ENCODE measurements at regions not wholly inside any gene's neighbourhood (a gene's known extent, or its start where the extent isn't known, plus 50 kb on each side); places are given as distances from the start of the nearest gene placed in this dataset.

DNA sequence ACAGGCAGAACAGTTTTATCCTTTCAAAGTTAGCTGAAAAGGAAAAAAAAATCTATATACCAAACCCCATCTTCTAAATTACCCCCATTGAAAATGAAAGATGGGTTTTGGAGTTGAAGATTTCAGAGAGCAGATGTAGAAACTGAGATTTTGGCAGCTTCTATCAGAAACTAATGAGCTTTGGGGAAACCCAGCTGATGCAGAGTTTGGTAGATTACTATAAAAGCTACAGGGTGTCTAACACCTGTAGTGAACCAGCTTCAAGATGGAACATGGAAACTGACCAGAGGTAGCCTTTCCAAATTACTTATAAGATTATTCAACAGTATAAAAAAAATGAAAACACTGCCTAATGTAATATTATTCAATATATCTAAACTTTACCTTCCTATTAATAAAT lies 583.1 kb downstream of the XIRP2 start:
- DNase-seq (ENCODE audit: low read depth in 2 of 3, low spot score in 2 of 3), result no peak

DNA sequence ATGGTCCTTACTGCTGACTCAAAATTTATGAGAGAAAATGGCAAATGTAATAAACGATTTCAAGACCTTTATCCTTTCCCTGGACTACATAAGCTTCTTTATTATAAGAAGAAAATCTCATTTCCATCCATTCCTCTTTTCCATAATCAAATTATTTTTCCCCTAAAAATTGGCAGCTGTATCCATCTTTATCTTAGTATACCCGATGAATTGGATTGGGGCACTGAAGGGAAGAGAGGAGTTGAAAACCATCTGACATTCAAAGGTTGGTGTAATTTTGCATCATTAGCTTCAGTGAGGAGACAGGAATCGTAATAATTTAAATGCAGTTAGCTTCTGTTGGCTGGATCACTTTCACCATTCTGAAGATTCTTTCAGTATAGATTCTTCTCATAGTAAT lies 574.1 kb downstream of the XIRP2 start:
- DNase-seq (ENCODE audit: low read depth in 2 of 3, low spot score in 2 of 3), result no peak

DNA sequence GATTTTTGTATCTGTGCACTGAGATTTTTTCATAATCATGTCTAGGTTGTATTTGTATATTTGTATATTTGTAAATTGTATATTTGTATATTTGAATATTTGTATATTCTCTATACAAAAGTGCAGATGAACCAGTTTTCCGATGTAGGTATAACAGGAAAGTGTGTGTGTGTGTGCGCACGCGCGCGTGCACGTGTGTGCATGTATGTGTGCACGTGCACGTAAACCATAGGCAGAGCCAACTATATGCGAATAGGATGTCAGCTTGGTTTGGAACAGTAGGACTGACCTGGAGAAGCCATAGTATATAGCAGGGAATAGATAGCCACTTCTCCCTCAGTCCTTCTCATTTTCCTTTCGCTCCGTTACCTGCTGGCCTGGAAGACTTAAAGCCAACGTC lies 565.8 kb downstream of the XIRP2 start:
- no peak for DNase-seq (ENCODE audit: low read depth in 2 of 3, low spot score in 2 of 3)

GRCh38 chr2:167451496-167452289 lies 563.4 kb downstream of the XIRP2 start:
- no peak for DNase-seq (ENCODE audit: low read depth in 2 of 3, low spot score in 2 of 3)

DNA sequence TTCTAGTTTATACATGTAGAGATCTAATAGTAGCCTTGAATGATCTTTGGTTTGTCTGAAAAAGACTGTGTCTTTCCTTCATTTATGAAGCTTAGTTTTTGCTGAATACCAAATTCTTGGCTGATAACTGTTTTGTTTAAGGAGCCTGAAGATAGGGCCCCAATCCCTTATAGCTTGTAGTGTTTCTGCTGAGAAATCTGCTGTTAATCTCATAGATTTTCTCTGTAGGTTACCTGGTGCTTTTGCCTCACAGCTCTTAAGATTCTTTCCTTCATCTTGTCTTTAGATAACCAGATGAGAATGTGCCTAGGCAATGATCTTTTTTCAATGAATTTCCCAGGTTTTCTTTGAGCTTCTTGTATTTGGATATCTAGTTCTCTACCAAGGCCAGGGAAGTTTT lies 562.1 kb downstream of the XIRP2 start:
- no peak for DNase-seq (ENCODE audit: low read depth in 2 of 3, low spot score in 2 of 3)

DNA sequence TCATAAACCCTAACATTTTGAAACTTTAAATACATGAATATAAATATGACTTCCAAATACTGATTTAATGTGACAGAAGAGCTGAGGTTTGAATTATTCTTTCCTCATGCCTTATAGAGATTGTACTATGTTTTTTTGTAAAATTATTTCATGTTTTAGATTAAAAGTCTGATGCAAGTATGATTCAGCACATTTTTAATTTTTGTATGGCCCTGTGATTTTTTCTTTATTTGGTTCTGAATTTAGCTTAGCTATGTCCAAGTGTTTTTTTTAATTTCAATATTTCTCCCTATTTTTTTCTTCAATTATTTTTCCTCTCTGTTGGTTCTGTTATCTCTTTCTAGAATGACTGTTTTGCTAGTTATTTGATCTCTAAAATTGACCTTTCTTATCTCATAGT lies 552.1 kb downstream of the XIRP2 start:
- no peak for DNase-seq (ENCODE audit: low read depth in 2 of 3, low spot score in 2 of 3)

GRCh38 chr2:167438206-167438605 lies 549.9 kb downstream of the XIRP2 start:
- DNase-seq (ENCODE audit: low read depth in 2 of 3, low spot score in 2 of 3), result no peak

DNA sequence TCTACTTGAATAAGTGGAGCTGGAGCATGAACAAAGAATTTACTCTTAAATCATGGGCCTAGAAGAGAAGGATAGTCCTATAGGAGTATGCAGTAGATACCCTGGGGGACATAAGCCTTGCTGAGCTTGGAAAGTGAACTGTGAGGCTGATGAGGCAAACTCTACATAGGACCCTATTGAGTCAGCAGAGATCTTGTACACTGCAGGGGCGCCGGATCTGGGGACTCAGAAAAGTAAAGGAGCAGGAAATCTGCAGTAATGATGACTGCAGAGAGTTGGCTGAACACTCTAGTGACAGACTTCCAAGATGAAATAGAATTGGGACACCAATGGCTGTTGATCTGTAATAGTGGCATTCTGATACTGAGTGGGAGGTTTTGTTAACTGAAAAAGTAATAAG lies 543.7 kb downstream of the XIRP2 start:
- no peak for DNase-seq (ENCODE audit: low read depth in 2 of 3, low spot score in 2 of 3)

- no peak for DNase-seq (ENCODE audit: low read depth in 2 of 3, low spot score in 2 of 3)
Measured at GRCh38 chr2:167430447-167430846, 542.2 kb downstream of the XIRP2 start.

GRCh38 chr2:167424803-167425755 lies 536.8 kb downstream of the XIRP2 start:
- DNase-seq (ENCODE audit: low read depth in 2 of 3, low spot score in 2 of 3), result no peak

DNA sequence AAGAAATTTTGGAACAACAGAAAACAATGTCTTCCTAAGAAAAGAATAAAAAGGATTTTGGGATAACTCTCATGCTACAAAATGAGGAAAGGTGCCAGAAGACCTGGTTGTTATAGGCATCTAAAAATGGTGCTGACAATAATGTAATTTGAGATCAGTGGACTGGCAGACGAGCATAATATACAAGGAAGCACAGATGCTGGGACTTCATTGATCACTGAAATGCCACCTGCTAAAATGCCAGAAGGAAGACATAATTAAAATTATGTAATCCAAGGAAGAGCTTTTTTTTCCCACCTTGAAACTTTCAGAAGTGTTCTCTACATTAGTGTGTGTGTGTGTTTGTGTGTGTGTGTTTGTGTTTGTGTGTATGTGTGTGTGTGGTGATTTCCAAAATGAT lies 535.9 kb downstream of the XIRP2 start:
- no peak for DNase-seq (ENCODE audit: low read depth in 2 of 3, low spot score in 2 of 3)

- DNase-seq (ENCODE audit: low read depth in 2 of 3, low spot score in 2 of 3), result no peak
Measured at GRCh38 chr2:167423731-167424130, 535.5 kb downstream of the XIRP2 start.

- DNase-seq (ENCODE audit: low read depth in 2 of 3, low spot score in 2 of 3), result no peak
Measured at GRCh38 chr2:167420211-167420610, 531.9 kb downstream of the XIRP2 start.

- no peak for DNase-seq (ENCODE audit: low read depth in 2 of 3, low spot score in 2 of 3)
Measured at GRCh38 chr2:167415068-167415467, 526.8 kb downstream of the XIRP2 start.

DNA sequence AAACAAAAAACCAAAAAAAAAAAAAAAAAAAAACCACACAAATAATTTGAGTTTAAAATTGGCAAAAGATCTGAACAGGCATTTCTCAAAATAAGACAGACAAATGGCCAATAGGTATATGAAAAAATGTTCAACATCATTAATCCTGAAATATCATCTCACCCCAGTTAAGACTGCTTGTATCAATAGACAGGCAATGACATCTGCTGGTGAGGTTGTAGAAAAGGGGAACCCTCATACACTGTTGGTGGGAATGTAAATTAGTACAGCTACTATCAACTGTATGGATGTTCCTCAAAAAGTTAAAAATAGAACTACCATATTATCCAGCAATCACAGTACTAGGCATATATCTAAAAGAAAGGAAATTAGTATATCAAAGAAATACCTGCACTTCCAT lies 523.1 kb downstream of the XIRP2 start:
- DNase-seq (ENCODE audit: low read depth in 2 of 3, low spot score in 2 of 3), result peak in 2 of 3 donors; percentile 7 to 36

GRCh38 chr2:167406558-167406957 lies 518.3 kb downstream of the XIRP2 start:
- DNase-seq (ENCODE audit: low read depth in 2 of 3, low spot score in 2 of 3), result no peak

DNA sequence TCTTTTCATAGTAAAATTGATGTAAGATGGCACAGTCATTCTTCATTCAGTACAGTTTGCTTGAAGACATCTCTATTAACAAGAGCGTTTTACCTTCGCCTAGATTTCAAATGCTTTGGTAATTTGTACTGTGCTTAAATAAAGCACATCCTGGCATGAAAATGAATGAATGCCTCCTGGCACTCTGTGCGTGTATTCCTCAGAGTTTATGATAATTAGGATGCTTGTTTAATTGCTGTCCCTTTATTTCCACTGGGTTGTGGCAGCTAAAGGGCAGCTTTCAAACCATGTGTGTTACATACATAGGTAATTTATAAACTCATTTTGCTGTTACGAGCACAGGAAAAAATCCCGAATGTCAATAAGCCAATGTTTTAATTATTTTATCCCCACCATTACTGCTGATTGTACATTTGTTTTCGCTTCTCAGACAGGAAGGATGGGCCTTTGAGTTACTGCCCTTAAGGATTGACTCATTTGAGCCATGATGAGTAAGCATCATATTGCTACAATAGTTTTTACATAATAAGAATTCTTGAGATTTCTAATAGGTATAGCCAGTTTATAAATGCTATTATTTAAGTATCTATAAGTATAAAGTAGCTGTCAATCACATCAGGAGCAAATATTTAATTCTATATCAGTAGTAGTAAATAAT lies 516.5 kb downstream of the XIRP2 start:
- DNase-seq (ENCODE audit: low read depth in 2 of 3, low spot score in 2 of 3), result no peak

GRCh38 chr2:167401309-167401708 lies 513.0 kb downstream of the XIRP2 start:
- DNase-seq (ENCODE audit: low read depth in 2 of 3, low spot score in 2 of 3), result no peak

DNA sequence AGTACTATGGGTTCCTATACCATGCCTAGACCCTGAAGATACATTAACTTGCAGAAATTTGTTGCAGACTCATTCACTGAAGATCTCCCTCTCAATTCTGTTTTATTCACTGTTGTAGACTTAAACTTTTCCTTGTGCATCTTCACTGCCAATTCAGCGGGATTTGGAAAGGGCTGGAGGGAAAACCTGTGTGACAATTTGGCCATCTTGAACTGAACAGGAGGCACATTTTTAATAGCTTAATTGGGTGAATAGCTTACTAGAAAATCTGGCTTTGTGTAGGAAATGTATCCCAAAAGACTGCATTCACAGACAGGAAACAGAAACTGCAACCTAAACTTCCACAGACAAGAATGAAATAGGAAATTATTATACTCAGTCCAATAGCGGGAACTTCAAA lies 512.3 kb downstream of the XIRP2 start:
- DNase-seq (ENCODE audit: low read depth in 2 of 3, low spot score in 2 of 3), result no peak

DNA sequence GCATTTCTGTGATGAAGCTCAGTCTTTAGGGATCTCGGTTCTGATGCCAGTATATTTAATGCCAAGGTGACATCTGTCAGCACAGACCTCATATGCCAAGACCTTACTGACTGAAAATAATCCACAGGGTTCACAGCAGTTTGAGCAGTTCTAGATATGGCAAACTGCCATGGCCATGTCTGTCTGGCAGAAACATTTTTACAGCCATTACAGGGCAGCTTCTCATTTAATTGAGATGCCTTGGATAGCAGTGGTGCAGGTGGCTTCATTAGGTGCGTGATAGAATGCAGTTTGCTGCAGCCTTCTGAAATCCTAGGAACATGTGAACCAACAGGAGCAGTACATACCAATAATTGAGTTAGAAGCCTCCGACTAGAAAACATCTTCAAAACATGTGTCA lies 510.6 kb downstream of the XIRP2 start:
- no peak for DNase-seq (ENCODE audit: low read depth in 2 of 3, low spot score in 2 of 3)

GRCh38 chr2:167388901-167389300 lies 500.6 kb downstream of the XIRP2 start:
- no peak for DNase-seq (ENCODE audit: low read depth in 2 of 3, low spot score in 2 of 3)

All from hematopoietic multipotent progenitor cell (in vitro differentiated cells).